ENCODE measurements at regions not wholly inside any gene's neighbourhood (a gene's known extent, or its start where the extent isn't known, plus 50 kb on each side); places are given as distances from the start of the nearest gene placed in this dataset.
"Not testable (repeated sequence)": the region's sequence is repeated elsewhere in the genome, so short reads cannot be mapped to it uniquely, and the experiment has no call there.

GRCh38 chrX:13518126-13518525 is 51.3 kb upstream of the EGFL6 start:
- DNase-seq (ENCODE audit: low read depth), result no peak

GRCh38 chrX:13515211-13515930 is 54.0 kb upstream of the EGFL6 start:
- no peak for DNase-seq (ENCODE audit: low read depth)

- no peak for DNase-seq (ENCODE audit: low read depth)
These were observed 57.5 kb upstream of the EGFL6 start for GRCh38 chrX:13511944-13512330.

GRCh38 chrX:13511241-13511943 is 58.0 kb upstream of the EGFL6 start:
- DNase-seq (ENCODE audit: low read depth), result no peak

GRCh38 chrX:13507893-13508292 is 61.5 kb upstream of the EGFL6 start:
- DNase-seq (ENCODE audit: low read depth), result no peak

GRCh38 chrX:13506574-13506973 is 62.8 kb upstream of the EGFL6 start:
- DNase-seq (ENCODE audit: low read depth), result no peak

- DNase-seq (ENCODE audit: low read depth), result no peak
These were observed 66.8 kb upstream of the EGFL6 start for GRCh38 chrX:13502590-13502989.

GRCh38 chrX:13499736-13500135 is 69.7 kb upstream of the EGFL6 start:
- no peak for DNase-seq (ENCODE audit: low read depth)

- no peak for DNase-seq (ENCODE audit: low read depth)
These were observed 71.2 kb upstream of the EGFL6 start for GRCh38 chrX:13498238-13498637.

- DNase-seq (ENCODE audit: low read depth), result no peak
These were observed 74.2 kb upstream of the EGFL6 start for GRCh38 chrX:13495232-13495631.

- DNase-seq (ENCODE audit: low read depth), result no peak
These were observed 74.8 kb upstream of the EGFL6 start for GRCh38 chrX:13494562-13494961.

- DNase-seq (ENCODE audit: low read depth), result no peak
These were observed 75.7 kb upstream of the EGFL6 start for GRCh38 chrX:13493659-13494058.

- DNase-seq (ENCODE audit: low read depth), result no peak
These were observed 77.1 kb upstream of the EGFL6 start for GRCh38 chrX:13492286-13492685.

GRCh38 chrX:13491061-13491460 is 78.3 kb upstream of the EGFL6 start:
- no peak for DNase-seq (ENCODE audit: low read depth)

- no peak for DNase-seq (ENCODE audit: low read depth)
These were observed 79.9 kb upstream of the EGFL6 start for GRCh38 chrX:13489454-13489853.

GRCh38 chrX:13487731-13488505 is 81.5 kb upstream of the EGFL6 start:
- peak; percentile 77 for DNase-seq (ENCODE audit: low read depth)

- DNase-seq (ENCODE audit: low read depth), result no peak
These were observed 84.2 kb upstream of the EGFL6 start for GRCh38 chrX:13485167-13485566.

GRCh38 chrX:13483773-13484172 is 85.6 kb upstream of the EGFL6 start:
- no peak for DNase-seq (ENCODE audit: low read depth)

- DNase-seq (ENCODE audit: low read depth), result no peak
These were observed 86.5 kb upstream of the EGFL6 start for GRCh38 chrX:13482746-13483541.

- DNase-seq (ENCODE audit: low read depth), result not testable (repeated sequence)
These were observed 88.6 kb upstream of the EGFL6 start for GRCh38 chrX:13480780-13481179.

- no peak for DNase-seq (ENCODE audit: low read depth)
These were observed 90.0 kb upstream of the EGFL6 start for GRCh38 chrX:13479452-13479813.

GRCh38 chrX:13478740-13479451 is 90.5 kb upstream of the EGFL6 start:
- no peak for DNase-seq (ENCODE audit: low read depth)

Measured in HS-27A (cell line).